GM21447 (cell line): ENCODE measurements at regions not wholly inside any gene's neighbourhood (a gene's known extent, or its start where the extent isn't known, plus 50 kb on each side); places are given as distances from the start of the nearest gene placed in this dataset.

ENCODE experiments used
- ATAC-seq: cut with Tn5 transposase; IDR thresholded peaks from one replicate; pipeline ENCODE4 v1.9.1; 2021; ENCODE audit not compliant: unreplicated experiment

- ATAC-seq = no peak
Measured at GRCh38 chr12:46456356-46457334, 84.1 kb upstream of the SLC38A2 start.

- no peak for ATAC-seq
Measured at GRCh38 chr12:46455648-46456352, 83.2 kb upstream of the SLC38A2 start.

DNA sequence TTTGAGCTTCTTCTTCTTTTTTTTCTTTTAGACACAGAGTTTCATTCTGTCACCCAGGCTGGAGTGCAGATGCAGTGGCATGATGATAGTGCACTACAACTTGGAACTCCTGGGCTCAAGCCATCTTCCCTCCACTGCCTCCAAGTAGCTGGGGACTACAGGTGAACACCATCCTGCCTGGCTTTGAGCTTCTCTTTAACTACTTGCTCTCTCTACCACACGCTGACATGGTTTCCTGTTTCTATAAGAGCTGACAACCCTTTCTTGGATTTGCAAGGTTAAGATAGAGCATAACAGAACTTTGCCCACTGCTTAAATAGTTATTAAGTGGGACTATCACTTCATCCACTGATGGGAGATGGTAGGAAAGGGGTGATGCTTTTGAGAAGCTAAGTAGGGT, 82.4 kb upstream of the SLC38A2 start:
- ATAC-seq = no peak

DNA sequence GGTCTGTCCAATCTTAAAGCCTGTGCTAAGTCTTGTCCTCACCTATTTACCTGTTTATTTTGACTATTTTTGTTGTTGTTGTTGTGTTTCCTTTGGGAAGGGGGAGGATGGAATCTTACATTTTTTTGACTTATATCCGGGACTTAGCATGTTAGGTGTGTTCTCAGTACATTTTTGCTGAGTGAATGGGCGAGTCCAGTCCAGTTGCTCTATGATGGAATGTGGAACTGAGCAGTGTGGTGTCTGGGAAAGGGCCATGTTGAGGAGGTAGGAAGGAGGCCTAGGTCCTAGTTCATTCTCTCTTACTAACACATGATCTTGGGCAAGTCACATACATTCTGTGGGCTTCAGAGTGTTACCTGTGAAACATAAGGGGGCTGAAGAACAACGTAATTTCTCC, 80.9 kb upstream of the SLC38A2 start:
- ATAC-seq = no peak

DNA sequence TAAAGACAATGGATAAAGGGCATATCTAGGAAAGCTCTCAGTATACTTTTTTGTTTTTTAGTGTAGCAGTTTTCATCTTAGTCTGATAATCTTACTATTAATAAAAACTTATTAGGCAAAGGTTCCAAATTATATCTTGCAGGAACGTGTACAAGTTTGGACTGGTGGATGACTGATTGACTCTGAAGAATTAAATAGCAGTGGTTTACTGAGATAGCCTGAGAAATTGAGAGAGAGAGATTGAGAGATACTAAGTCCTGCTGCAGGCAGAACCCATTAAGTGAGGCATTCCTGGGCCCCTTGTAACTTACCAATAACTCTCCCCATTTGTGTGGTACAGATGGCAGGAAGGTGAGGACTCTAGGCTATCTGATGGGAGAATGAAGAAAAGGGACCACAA, 80.2 kb upstream of the SLC38A2 start:
- ATAC-seq = no peak

DNA sequence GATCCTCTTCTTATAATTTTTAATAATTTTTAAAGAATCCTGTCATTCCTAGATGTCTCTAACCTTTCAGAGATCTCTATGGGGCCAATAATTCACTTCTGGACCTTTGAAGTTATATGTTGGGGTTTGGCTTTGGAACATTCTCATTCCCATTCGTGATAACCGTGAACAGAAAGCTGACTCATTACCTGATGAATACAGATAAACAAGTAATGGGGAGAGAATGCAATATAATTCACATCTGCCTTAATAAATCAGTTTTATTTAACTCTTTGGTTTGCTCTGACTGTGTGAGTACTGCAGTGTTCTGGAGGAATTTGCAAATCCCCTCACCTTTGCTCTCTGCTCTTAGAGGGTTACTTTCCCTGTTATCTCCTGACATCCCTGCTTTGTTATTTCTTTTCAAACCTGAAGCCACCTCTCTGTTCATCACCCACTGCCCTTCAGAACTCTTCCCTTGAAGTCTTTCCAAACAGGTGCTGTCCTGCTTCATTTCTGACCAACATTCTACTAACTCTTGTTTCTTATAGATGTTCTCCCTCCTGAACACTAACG, 79.6 kb upstream of the SLC38A2 start:
- ATAC-seq = no peak

- no peak for ATAC-seq
Measured at GRCh38 chr12:46451276-46452021, 78.9 kb upstream of the SLC38A2 start.

GRCh38 chr12:46450279-46450748, 77.7 kb upstream of the SLC38A2 start:
- ATAC-seq = no peak

DNA sequence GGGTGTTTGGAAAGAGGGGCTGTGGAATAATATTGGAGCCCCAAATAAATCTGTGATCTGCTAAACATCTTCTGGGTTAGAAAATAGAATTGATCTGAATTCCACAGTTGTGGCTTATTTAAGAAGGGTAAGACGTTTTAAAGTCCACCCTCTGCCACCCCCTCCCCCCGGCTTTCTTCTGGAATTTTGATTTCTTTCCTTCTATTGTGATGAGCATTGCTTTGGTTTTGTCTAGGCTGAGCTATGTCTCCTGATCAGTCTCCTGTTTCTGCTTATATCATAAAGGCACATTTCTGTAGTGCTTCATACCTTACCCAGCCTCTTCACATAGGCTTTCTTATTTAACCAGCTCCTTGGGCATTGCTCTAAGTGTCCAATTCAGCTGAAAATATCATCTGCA, 77.3 kb upstream of the SLC38A2 start:
- no peak for ATAC-seq

DNA sequence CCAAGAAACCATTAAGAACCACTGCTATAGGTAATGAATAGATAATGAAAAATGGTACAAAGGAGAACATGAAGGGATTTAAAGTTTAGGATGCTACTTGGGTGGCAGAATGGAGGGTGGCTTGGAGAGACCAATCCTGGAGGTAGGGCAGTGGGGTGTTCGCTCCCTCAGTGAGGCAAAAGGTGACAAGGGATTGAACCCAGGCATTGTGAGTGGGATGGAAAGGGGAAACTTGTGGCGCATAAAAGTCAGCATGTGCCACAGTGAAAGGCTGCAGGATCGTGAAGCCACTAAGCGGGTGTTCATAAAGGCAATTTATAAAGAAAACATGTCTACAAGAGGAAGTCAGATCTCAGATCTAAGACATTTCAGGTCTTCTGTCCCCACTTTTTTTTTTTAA, 76.7 kb upstream of the SLC38A2 start:
- ATAC-seq = no peak

DNA sequence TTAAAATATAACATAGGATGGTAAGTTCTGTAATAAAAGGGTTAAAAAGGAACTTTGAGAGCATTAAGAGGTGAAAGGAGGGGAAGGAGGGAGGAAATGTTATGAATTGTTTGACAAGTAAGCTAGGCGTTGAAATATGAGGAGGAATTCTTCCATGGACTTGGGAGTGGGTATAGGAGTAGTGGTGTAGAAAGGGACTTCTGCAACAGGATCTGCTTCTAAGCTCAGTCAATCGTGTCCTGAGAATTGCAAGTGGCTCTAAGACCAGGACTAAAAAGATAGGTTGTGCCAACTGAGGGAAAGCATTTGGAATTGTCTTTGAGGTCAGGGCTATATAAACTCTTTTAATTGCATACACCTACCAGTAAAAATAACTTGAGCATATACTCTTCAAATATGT, 74.1 kb upstream of the SLC38A2 start:
- no peak for ATAC-seq

GRCh38 chr12:46445551-46446235, 73.1 kb upstream of the SLC38A2 start:
- ATAC-seq = no peak

DNA sequence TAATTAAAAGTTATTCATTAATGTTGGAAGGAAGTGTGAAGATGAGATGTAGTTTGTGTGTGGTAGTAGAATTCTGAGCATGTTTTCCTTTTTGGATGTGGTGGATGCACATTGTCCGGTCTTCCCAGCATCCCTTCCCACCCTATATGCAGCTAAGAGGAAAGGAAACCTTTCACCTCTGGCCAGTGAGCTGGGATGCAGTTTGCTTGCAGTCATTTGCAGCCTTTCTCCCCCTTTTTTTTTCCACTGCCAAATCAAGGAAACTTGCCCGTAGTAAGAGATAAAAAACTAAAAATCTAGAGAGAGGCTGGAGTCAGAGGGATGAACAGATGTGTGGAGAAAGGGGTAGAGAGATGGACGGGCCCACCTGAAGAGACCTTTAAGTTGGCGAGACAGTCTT, 72.5 kb upstream of the SLC38A2 start:
- no peak for ATAC-seq

DNA sequence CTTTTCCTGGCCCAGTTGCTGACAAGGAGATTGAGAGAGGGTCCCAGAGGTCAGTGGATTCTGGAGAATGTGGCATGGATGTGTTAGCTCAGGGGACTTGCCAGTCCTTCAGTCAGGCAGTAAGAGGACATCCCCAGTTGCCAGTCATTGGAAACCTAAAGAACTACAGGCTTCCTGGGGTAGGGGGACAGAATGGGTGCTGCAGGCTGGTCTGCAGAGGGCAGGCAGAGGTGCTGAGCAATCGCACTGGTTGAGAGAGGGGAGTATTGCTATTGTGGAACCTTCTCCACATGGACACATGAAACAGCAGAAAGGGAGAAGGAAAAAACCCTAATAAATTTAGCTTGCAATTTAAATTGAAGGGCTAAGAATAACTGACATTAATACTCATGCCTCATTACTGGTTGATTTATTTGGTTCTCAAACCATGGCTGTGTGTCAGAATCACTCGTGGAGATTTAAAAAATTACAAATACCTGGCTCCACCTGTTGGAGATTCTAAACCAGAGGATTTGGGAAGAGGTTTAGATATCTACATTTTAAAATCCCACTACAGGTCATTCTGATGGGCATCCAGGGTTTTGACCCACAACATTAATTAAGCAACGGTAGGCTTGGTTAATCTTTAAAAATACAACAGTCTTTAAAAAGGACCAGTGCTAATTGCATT, 71.2 kb upstream of the SLC38A2 start:
- ATAC-seq = no peak

- ATAC-seq = no peak
Measured at GRCh38 chr12:46442738-46443137, 70.2 kb upstream of the SLC38A2 start.

GRCh38 chr12:46442239-46442638, 69.7 kb upstream of the SLC38A2 start:
- no peak for ATAC-seq

DNA sequence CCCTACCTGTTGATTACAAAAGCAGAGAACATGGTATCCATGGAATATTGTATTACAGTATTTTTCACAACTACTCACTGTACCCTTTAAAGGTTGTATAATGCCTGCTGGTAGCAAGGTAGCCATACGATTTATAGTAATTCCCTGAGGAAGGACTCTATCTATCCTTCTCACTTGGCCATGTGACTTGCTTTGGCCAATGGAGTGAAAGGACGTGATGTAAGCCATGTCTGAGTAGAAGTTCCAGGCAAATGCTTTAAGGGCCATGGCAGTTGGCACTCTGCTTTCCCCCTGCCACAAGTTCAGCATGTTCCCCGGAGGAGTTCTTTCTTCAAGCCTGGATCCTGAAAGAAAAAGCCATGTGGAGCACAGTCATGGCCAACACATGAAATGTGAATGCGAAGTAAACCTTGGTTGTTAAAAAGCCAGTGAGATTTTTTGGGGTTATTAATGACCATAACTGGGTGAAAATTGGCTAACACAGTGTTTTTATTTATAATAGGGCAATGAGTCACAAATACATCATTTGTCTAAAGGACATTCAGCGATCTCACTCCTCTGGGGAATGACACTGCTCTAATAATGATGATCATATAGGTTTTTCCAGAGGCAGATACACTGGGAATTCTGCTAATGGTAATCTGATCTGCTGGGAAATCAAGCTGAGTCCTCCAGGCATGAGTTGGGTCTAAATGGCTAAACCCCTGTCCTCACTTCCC, 67.4 kb upstream of the SLC38A2 start:
- no peak for ATAC-seq

GRCh38 chr12:46438719-46439319, 66.2 kb upstream of the SLC38A2 start:
- ATAC-seq = no peak

DNA sequence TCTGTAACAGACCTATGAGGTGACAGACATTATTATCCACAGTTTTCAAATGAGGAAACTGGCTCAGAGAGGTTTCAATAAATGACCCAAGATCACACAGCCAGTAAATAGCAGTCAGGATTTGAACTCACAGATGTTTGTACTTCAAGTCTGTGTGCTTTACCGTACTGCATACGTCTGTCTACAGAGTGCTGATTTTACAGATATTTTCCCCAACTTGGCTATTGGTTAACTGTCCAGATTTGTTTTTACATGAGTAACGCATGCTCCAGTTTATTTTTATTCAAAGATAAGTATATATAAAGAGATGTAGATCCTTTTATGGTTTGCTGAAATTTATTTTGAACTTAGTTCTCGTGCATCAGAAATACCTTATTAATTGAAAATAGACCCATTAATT, 65.7 kb upstream of the SLC38A2 start:
- ATAC-seq = no peak
